Thyroid gland (tissue), 4 donors: ENCODE measurements at regions not wholly inside any gene's neighbourhood (a gene's known extent, or its start where the extent isn't known, plus 50 kb on each side); places are given as distances from the start of the nearest gene placed in this dataset.

Experiments
- DNase-seq, 2 donors: peaks; one replicate each; pipeline ENCODE4 v3.0.0-alpha.2; 2019
- H3K27ac ChIP-seq, 3 donors: fragments of 200-600 bp; sonication (generic); 1 replicate in 2 of 3; 2 replicates in 1 of 3; pipeline ENCODE4 v1.5.1; 2016 to 2019; ENCODE audit warnings: mild to moderate bottlenecking in 1 of 3, moderate library complexity in 1 of 3
- H3K27me3 ChIP-seq: fragments of 200-600 bp; sonication (generic); one replicate; pipeline ENCODE4 v1.5.1; 2019
- H3K36me3 ChIP-seq, 2 donors: fragments of 200-600 bp; sonication (generic); one replicate each; pipeline ENCODE4 v1.5.1; 2016 to 2019
- H3K4me1 ChIP-seq, 2 donors: fragments of 200-600 bp; sonication (generic); one replicate each; pipeline ENCODE4 v1.5.1; 2017 to 2019
- H3K4me3 ChIP-seq, 3 donors: fragments of 200-600 bp; sonication (generic); replicated peaks in 1 of 3; 1 replicate in 2 of 3; 2 replicates in 1 of 3; pipeline ENCODE4 v1.5.1; 2016; ENCODE audit warnings: mild to moderate bottlenecking in 1 of 3
- H3K9me3 ChIP-seq: fragments of 200-600 bp; sonication (generic); one replicate; pipeline ENCODE4 v1.5.1; 2017
- CTCF ChIP-seq, 6 experiments: fragments of 200-600 bp in 3 of 6; fragments of 450-650 bp in 3 of 6; sonication (generic) in 3 of 6; IDR thresholded peaks; one replicate each; pipeline ENCODE4 v1.5.1; 2016 to 2019; ENCODE audit warnings: antibody characterized with exemption in 6 of 6, mild to moderate bottlenecking in 2 of 6, inconsistent platforms in 1 of 6, moderate library complexity in 1 of 6
- POLR2A ChIP-seq, 2 donors: fragments of 450-650 bp; IDR thresholded peaks; one replicate each; pipeline ENCODE4 v1.6.1; 2017; ENCODE audit warnings: antibody characterized with exemption in 2 of 2, mild to moderate bottlenecking in 2 of 2, moderate library complexity in 1 of 2
- WGBS, 2 donors: methylation state at CpG; one replicate each; pipeline ENCODE4 v1.1.5; 2017; 5-methylcytosine and 5-hydroxymethylcytosine counted together
- intact Hi-C: fragments of 100-400 bp; cut with DNase I; formaldehyde crosslinking; loops from one replicate; pipeline ENCODE4 v1.15.1; 2023

- Histone ChIP-seq H3K9me3 (no peaks in the 10 kb centered on the region), H3K27ac (no peak overlapping the region), H3K4me3 (no peak overlapping the region), H3K27me3 (no peaks in the 10 kb centered on the region), H3K36me3 (no peaks in the 10 kb centered on the region), H3K4me1 (no peaks in the 10 kb centered on the region)
- TF ChIP-seq CTCF (IDR thresholded peaks at IDR 0.05) (no peak), POLR2A (IDR thresholded peaks at IDR 0.05) (no peak)
- intact Hi-C loops = no loop called here
- no peak for DNase-seq
- WGBS, 2 donors = 50 to 72% methylated on average over 3 of the region's 3 CpGs
Measured at GRCh38 chr6:67353861-67354260, 1281.2 kb upstream of the ADGRB3 start.

- no peaks in the 10 kb centered on the region for H3K36me3 ChIP-seq
- no peaks in the 10 kb centered on the region for H3K27me3 ChIP-seq
- no peaks in the 10 kb centered on the region for H3K9me3 ChIP-seq
- no peak for TF ChIP-seq CTCF (IDR thresholded peaks at IDR 0.05)
- TF ChIP-seq POLR2A (IDR thresholded peaks at IDR 0.05) = no peak
- no peak for DNase-seq
- no peaks in the 10 kb centered on the region for H3K4me1 ChIP-seq
- no peak overlapping the region for H3K4me3 ChIP-seq
- H3K27ac ChIP-seq = no peak overlapping the region
- 80 to 82% methylated on average over 10 of the region's 10 CpGs for WGBS, 2 donors
- intact Hi-C loops = no loop called here
Measured at GRCh38 chr6:67352717-67353116, 1282.4 kb upstream of the ADGRB3 start.

- no peak overlapping the region for H3K4me3 ChIP-seq
- DNase-seq = no peak
- H3K27ac ChIP-seq = no peak overlapping the region
- H3K9me3 ChIP-seq = no peaks in the 10 kb centered on the region
- H3K36me3 ChIP-seq = no peaks in the 10 kb centered on the region
- H3K4me1 ChIP-seq = no peaks in the 10 kb centered on the region
- intact Hi-C loops = no loop called here
- WGBS, 2 donors = 90 to 92% methylated on average over 4 of the region's 4 CpGs
- no peaks in the 10 kb centered on the region for H3K27me3 ChIP-seq
- TF ChIP-seq POLR2A (IDR thresholded peaks at IDR 0.05) (no peak), CTCF (IDR thresholded peaks at IDR 0.05) (no peak)
Measured at GRCh38 chr6:67350729-67351128, 1284.4 kb upstream of the ADGRB3 start.

- intact Hi-C loops = no loop called here
- DNase-seq = no peak
- TF ChIP-seq POLR2A (IDR thresholded peaks at IDR 0.05) (no peak), CTCF (IDR thresholded peaks at IDR 0.05) (no peak)
- Histone ChIP-seq H3K4me3 (no peak overlapping the region), H3K4me1 (no peaks in the 10 kb centered on the region), H3K9me3 (no peaks in the 10 kb centered on the region), H3K27ac (no peak overlapping the region), H3K27me3 (no peaks in the 10 kb centered on the region), H3K36me3 (no peaks in the 10 kb centered on the region)
- WGBS, 2 donors = 86 to 89% methylated on average over 7 of the region's 7 CpGs
Measured at GRCh38 chr6:67345946-67346345, 1289.1 kb upstream of the ADGRB3 start.

- WGBS, 2 donors = 42 to 51% methylated on average over 3 of the region's 3 CpGs
- no peak for DNase-seq
- H3K27me3 ChIP-seq = no peaks in the 10 kb centered on the region
- no peak overlapping the region for H3K27ac ChIP-seq
- H3K4me1 ChIP-seq = no peaks in the 10 kb centered on the region
- intact Hi-C loops = no loop called here
- no peaks in the 10 kb centered on the region for H3K9me3 ChIP-seq
- no peak overlapping the region for H3K4me3 ChIP-seq
- TF ChIP-seq CTCF (IDR thresholded peaks at IDR 0.05) (no peak), POLR2A (IDR thresholded peaks at IDR 0.05) (no peak)
- no peaks in the 10 kb centered on the region for H3K36me3 ChIP-seq
Measured at GRCh38 chr6:67336014-67336413, 1299.1 kb upstream of the ADGRB3 start.
